OCI-LY1 (cell line): ENCODE measurements at regions not wholly inside any gene's neighbourhood (a gene's known extent, or its start where the extent isn't known, plus 50 kb on each side); places are given as distances from the start of the nearest gene placed in this dataset.

Source experiments
- CTCF ChIP-seq: fragments of 200-600 bp; sonication (generic), shearing (Covaris generic); IDR thresholded peaks from 2 replicates; pipeline ENCODE4 v1.5.1; 2017; ENCODE audit warnings: mild to moderate bottlenecking, antibody characterized with exemption, low read length, moderate library complexity, mixed read lengths
- EZH2 ChIP-seq: fragments of 200-600 bp; sonication (generic), shearing (Covaris generic); IDR thresholded peaks from 2 replicates; pipeline ENCODE4 v1.8.0; 2017; ENCODE audit warnings: borderline replicate concordance, mixed run types, mild to moderate bottlenecking, antibody characterized with exemption, low read length, moderate library complexity, mixed read lengths

DNA sequence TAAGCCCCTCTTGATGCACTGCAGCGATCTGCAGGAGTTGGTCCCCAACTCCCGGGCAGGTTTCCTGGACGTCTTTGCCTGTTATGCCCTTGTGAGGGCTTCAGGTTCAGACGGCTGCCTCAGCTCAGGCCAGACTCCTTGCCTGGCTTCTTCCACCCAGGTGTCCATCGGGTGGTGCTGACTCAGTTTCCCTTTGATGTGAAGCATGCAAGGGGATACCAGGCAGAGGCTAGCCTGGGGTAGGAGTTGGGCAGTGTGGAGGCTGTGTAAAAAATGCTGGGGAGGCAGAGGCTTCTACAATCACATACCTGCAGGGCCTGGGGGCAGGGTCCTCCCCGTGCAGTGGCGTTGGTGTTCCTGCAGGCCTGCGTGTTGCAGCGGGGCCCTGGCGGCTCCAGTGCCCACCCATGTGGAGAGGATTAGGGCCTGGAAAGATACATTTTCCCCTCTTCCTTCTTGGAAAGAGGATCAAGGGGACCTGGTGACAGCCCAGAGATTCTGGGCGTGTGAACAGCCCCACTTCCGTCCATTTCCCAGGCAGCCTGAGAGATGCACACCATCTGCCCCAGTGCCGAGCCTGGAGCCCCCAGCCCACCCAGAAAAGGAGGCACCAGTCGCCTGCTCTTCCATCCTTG lies 338.3 kb downstream of the DYSF start:
- TF ChIP-seq CTCF (no peak), EZH2 (no peak)
